LNCAP (cell line): ENCODE measurements at regions not wholly inside any gene's neighbourhood (a gene's known extent, or its start where the extent isn't known, plus 50 kb on each side); places are given as distances from the start of the nearest gene placed in this dataset.

ENCODE experiments used
- TF ChIP-seq, protein P1 (sequence below): fragments of 450-650 bp; IDR thresholded peaks from 2 replicates; pipeline ENCODE4 v1.5.1; 2017; ENCODE audit warnings: mild to moderate bottlenecking

DNA sequence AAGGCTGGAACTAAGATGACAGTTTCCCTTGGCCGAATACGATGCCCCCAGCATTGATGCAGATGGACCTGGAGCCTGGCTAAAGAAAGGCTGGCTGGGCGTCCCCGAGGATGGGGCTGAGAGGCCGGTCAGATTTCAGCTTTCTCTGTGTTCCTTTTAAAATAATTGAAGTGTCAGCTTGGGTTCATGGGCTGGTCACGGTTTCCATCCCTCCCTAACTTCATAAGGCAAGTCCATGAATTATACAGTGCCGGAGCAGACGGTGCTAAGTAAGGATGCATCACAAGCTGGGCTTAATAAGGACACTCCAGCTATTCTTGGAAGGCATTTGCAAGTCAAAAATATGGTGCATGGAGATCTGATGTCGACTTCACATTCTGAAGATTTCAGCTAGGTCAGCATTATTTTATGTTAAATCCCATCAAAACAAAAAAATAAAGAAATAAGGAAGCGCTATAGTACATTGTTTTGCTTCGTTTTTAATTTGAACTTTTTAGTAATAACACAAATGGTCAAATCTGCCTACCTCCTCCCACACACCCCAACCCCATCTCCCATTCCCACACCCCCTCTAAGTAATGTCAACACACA lies 220.8 kb downstream of the RPLP1 start:
- TF ChIP-seq, protein P1, sequence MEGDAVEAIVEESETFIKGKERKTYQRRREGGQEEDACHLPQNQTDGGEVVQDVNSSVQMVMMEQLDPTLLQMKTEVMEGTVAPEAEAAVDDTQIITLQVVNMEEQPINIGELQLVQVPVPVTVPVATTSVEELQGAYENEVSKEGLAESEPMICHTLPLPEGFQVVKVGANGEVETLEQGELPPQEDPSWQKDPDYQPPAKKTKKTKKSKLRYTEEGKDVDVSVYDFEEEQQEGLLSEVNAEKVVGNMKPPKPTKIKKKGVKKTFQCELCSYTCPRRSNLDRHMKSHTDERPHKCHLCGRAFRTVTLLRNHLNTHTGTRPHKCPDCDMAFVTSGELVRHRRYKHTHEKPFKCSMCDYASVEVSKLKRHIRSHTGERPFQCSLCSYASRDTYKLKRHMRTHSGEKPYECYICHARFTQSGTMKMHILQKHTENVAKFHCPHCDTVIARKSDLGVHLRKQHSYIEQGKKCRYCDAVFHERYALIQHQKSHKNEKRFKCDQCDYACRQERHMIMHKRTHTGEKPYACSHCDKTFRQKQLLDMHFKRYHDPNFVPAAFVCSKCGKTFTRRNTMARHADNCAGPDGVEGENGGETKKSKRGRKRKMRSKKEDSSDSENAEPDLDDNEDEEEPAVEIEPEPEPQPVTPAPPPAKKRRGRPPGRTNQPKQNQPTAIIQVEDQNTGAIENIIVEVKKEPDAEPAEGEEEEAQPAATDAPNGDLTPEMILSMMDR, result no peak

DNA sequence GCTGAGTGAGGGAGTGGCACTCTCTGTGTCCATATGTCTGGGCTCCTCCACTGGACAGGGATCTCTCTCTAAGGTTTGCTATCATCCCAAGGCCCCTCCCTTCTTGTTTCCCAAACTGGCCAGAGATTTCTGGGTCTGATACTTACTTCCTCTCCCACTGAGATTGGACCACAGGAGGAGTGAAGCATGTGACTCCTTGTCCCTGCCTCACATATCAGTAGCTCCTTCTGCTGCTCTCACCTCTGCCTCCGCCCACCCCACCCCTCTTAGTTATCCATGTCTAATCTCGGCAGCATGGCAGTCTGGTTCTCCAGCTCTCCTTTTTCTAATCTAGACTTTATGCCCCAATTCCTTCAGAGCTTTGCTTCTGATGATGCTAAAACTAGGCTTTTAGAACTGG lies 223.1 kb downstream of the RPLP1 start:
- TF ChIP-seq, protein P1, result no peak

DNA sequence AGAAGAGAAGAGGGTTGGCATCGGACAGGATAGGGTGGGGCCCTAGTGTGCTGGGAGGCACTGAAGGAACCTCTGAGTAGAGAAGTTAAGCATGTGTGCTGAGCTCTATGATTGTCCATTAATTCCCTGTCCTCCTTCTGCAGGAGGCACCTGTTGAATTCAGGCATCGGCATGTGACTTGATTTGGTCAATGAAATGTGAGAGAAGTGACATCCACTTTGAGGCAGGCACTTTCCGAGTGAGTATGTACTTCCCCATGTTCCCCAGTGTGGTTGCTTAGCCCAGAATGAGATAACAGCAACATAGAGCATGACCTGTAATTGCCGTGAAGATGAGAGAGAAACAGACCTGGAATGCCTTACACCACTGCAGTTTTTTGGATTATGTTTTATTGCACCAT lies 224.8 kb downstream of the RPLP1 start:
- TF ChIP-seq, protein P1, result no peak

DNA sequence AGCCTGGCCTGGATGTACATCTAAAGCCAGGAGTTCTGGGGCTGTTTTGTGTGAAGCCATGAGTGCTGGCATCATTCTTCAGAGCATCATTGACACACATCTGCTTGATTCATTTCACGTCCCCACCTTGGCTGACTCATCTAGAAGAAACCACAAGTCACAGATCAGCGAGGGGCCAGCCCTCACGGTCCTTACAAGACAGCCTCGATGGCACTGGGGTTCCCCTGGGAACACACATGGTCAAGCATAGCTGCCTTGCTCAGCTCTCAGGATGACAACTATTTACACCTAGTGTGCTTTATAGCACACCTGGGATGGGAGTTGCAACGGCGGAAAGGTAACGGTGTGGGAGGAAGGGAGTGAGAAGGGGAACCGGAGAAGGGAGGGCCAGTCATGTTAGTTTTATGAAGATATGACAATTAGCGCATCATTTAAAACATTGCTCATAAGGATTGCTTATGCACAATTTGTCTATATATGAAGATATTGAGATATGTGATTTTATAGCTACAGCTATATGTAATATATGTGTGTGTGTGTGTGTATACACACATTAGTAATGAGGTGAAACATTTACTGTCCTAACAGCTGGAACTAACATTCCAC lies 227.1 kb downstream of the RPLP1 start:
- TF ChIP-seq, protein P1, result no peak

DNA sequence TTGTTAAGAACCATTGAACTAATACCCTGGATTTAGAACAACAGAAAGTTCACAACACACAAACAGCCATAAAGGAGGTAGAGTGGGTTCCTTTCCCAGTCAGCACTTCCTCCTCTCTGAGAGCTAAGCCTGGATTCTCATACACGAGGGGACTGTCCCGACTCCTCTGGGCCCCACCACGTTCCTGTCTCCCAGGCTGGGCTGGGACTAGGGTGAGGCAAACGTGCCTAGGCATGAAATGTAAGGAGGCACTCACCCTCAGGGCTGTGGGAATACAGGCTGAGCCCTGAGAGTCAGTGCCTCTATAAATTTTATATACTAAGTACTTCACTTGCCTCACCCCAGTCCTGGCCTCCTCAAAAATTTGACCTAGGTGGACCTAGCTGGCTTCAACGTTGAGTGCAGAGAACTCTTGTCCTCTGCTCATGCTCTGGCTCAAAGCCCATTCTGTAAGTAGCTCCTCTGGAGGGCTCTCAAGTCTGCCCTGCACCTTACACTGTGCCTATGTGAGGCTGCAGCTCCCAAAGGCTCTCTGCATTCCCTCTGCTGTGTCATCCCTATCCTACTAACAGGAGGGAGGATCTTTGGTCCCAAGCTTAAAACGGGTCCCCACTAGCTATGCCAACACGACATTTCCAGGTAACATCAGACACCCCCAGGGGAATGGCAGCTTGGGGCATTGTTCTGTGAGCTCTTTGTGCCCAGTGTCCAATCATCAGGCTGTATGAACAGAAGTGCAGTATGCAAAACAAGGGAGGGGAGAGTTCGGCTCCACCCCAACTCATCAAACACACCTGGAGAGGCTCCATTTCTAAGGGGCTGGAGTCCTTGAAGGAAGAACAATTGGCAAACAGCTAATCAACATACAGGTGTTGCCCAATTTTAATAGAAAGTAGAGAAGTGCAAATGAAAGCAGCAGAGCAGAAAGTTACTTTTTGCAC lies 233.2 kb downstream of the RPLP1 start:
- TF ChIP-seq, protein P1, result no peak

DNA sequence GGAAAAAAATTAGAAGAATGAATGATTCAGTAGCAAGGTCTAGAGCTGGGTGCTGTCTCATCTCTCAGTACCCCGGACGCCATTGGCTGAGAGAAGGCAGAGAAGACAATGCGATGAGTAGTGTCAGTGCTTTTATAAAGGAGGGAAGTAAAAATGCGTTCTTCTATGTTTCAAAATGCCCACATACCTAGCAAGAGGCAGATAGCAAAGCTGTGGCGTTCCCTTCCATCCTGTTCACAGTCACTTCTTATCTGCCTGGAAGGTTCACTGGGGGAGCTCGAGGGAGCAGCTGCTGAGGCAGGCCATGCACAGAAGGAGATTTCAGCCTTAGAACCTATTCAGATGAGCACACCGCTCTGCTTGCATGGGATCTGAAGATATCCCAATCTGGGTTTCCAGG lies 234.0 kb downstream of the RPLP1 start:
- TF ChIP-seq, protein P1, result no peak

DNA sequence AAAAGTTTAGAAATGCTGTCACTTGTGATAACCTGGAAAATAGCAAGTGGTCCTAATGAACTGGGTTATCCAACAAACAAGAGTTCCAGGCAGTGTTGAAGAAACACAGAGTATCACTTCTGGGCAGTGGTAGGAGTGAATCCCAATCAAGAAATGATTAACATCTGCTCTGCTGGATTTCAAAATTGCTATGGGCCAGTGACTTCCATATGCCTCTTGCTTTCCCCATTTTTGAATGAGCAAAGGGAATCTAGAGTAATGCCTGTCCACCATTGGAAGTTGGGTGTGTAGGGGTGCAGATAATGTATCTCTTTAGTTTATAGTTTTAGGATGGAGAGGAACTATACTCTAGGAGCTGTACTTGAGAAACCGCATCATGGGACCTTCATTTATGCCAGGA lies 236.5 kb downstream of the RPLP1 start:
- TF ChIP-seq, protein P1, result no peak
